GM18517 (cell line): ENCODE measurements at regions not wholly inside any gene's neighbourhood (a gene's known extent, or its start where the extent isn't known, plus 50 kb on each side); places are given as distances from the start of the nearest gene placed in this dataset.

ENCODE experiments used
- ATAC-seq: cut with Tn5 transposase; IDR thresholded peaks from one replicate; pipeline ENCODE4 v1.9.1; 2021; ENCODE audit warnings: mild to moderate bottlenecking, moderate library complexity; ENCODE audit not compliant: unreplicated experiment

DNA sequence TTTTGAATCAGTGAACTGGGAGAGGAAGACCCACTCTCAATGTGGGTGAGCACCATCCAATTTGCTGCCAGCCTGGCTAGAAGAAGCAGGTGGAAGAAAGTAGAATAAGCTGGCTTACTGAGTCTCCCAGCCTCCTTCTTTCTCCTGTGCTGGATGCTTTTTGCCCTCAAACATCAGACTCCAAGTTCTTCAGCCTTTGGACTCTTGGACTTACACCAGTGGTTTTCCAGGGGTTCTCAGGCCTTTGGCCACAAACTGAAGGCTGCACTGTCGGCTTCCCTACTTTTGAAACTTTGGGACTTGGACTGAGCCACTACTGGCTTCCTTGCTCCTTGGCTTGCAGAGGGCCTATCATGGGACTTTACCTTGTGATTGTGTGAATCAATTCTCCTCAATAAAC lies 804.2 kb upstream of the SLITRK1 start:
- ATAC-seq, result no peak

DNA sequence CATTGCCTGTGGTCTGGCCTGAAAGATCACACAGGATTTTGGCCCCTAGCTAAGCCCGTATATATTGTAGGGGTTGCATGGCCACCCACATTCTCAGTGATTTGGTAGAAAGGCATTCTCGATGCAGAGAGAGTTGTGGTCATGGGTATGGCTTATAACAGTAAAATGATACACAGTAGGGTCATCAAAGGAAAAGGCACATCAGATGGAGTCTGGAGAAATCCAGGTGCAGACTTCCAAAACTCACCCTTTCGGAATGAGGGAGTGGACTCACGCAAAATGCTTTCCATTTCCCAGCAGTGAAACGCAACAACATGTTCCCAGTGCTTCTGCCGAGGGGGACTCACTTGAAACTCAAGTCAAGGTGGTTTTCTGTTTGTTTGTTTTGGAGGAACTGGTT lies 802.5 kb upstream of the SLITRK1 start:
- ATAC-seq, result no peak

DNA sequence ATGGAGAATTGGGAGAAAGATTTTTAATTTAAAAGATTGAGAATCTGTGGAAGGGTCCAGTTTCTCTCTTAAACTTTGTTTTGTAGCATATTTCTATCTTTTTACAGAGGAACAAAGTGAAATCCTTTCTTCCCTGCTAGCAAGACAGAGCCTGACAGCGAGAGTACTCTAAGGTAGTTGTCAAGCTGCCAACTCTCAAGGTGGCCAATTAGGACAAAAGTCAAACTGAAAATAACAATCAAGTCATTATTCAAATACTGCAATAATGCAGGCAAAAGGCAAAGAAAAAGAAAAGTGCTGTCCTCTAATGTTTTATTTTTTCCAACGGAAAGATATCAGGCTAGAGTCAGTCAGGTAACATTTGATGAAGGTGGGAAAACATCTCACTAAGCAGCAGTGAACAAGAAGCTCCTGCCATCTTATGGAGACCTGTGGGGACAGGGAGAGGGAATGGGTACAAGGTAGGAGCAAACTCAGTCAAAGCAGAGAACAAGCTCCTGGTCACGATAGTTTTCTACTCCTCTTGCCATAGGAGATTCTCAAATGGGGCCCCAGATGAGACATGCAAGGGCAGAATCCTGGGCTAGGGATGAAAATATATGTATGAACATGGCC lies 801.9 kb upstream of the SLITRK1 start:
- no peak for ATAC-seq

DNA sequence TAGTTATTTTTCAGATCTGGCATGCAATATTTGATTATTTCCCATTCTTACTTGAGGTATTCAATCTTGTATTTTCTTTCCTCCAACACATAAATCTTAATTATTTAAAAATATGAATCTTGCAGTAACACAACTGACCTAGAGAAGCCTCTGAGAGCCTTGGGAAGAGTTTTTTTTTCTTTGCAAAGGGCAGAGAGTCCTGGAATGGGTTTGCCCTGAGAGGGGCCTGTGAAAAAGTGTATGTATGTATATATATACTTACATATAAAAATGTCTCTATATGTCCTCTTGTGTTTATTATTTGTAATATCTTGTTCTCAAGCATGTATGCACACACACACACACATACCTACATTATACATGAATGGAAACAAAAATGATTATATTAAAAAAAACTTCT lies 801.2 kb upstream of the SLITRK1 start:
- no peak for ATAC-seq

DNA sequence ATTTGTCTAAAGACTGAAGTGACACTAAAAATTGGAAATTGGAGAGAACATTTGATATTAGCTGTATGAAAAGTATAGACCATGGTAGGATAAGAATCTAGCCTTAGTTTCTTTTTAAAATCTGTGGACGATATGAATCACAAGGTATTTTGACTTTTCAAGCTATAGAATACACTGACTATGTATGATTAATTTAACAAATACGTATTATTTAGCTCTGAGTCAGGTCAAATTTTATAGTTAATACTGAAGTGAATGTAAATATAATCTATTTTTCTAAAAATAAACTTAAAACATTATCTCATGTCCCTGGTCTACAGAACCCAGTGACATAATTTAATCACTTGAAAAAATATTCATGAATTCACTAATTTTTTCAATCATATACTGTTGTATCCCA lies 795.6 kb upstream of the SLITRK1 start:
- no peak for ATAC-seq

DNA sequence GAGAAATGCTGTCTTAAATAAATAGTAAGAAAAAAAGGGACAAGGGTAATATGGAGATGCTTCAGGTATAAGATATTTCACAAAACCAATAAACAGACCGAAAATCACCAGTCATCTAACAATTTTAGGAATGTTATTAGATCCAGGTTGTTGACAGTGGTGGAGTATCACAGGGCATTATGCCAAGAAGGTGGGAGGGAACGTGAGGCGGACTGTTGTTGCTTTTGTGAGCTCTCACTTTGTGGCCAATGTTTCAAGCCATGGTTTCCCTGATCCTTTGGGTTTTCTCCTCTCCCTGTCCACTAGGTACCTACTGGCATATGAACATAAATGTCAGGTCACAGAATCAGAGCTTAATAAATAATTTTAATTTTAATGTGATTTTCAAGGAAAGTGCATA lies 790.3 kb upstream of the SLITRK1 start:
- ATAC-seq, result no peak

DNA sequence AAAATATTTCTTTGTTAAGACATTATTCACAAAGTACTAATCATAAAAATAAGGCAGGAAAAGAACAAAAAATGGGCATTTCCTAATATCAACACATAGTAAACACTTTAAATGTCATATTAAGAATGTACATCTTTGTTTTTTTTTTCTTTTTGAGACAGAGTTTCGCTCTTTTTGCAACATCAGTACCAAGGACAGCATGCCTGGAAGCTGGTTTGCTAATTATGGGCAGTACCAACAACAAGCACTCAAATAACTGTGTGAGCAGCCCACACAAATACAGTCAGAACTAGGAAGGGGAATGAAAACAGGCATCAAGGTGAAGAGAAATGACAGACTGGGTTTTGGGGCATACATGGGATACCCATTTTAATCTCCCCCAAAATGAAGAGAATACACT lies 788.0 kb upstream of the SLITRK1 start:
- no peak for ATAC-seq

DNA sequence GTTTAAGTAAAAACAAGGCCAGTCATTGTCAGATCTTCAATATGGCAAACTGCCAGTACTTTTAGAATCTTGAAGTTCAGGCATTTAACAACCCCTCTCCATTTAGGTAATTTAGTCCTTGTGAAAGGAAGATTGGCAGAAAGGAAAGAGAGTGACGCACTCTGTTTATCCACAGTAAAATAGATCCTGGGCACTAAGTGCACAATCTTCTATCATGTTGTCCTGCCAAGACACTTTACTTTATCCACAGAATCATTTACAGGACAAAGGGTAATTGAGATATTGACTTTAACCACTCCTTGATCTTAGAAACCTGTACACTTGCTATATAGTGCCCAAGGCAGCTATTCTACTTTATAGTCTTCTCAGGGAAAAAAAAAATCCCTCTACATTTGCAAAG lies 786.4 kb upstream of the SLITRK1 start:
- ATAC-seq, result no peak

DNA sequence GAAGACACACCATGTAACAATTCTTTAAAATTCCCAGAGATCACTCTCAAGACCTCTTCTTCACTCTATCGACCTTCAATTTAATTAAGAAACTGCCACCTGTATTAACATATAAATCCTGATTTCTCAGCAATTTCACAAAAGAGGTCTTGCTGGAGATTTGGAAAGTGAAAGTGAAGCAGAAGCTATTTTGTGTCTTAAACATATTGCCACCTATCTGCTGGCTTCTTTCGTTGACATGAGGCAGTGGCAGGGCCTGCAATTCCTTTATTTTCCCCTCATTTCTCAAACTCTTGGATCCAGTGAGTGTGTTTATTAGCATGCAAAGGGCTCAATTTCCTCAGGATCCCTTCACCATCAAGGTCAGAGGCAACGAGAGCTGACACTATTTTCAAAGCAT lies 780.2 kb upstream of the SLITRK1 start:
- ATAC-seq, result no peak

DNA sequence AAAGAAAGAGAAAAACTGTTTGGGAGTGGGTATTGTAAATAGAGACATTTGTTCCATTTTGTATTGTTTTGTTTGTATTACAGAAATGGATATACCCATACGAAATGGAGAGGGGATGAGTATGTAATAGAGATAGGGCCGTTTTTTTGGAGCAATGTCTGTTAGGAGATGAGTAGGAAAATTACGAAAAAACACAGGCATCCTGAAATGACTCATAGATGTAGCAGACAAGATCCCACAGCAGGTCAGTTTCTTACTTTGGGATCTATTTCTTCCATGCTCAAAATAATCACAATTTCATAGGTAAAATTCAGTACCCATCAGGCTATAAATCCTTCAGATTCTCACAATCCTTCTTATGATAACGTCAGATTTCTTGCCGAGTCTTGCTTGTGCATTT lies 779.4 kb upstream of the SLITRK1 start:
- no peak for ATAC-seq

DNA sequence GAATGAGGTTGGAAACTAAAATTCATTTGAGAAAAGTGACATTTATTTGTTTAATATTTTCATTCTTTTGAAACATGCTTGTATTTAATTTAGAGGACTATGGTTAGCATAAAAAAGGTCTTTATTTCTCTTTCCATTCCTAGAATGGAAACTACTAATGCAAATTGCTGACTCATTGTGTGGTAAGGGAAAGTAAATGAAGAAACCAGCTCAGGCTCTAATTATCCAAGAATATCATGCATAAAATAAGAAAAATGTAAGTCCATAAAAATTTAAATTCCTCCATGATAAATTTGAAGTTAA lies 777.0 kb upstream of the SLITRK1 start:
- ATAC-seq, result no peak

DNA sequence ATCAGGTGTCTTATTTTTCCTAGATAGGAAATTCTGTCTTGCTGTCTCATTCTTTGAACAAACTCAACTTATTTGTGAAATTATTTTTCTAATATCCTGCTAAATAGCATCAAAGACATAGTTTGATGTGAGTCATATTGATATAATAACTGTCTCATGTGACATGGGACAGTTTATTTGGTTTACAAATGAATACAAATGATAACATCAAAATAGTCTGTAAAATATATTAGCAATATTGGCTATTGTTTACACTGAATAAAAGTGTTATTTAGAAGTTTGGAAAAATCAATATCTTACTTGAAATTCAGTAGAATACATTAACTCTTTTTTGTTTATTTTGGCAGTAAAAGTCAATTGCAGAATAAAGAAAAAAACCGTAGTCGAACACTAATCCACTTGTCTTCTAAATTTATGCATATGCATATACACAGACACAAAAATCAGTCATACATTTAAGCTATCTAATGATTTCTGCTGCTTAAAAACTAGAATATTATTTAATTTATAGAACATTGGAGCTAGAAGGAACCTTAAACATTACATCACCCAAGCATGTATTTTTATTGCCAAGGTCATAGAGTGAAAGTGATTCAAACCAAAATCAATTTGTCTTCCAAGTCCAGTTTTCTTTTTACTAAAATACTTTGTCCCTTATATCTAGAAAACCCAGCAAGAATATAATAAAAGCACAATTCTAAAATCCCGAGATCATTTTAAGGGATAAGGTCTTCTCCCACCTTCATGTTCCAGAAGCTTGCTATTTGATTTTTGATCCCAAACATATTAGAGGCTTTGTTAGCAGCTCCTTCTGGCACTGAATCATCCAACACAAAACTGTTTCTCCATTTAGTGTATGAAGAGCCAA lies 776.5 kb upstream of the SLITRK1 start:
- no peak for ATAC-seq

DNA sequence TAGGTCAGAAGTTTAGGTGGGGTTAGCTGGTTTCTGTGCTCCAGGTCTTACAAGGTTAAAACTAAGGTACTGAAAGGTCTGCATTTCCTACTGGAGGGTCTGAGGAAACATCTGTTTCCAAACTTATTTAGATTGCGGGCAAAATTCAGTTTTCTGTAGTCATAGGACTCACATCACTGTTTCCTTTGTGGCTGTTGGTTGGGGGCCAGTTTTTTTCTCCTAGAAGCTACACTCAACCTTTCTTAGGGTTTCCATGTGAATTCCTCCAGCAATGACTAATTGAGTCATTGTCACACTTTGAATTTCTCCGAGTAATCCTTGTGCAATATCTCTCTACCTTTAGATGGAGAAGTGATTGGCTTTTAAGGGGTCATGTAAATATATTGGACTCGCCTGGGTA lies 773.4 kb upstream of the SLITRK1 start:
- no peak for ATAC-seq

DNA sequence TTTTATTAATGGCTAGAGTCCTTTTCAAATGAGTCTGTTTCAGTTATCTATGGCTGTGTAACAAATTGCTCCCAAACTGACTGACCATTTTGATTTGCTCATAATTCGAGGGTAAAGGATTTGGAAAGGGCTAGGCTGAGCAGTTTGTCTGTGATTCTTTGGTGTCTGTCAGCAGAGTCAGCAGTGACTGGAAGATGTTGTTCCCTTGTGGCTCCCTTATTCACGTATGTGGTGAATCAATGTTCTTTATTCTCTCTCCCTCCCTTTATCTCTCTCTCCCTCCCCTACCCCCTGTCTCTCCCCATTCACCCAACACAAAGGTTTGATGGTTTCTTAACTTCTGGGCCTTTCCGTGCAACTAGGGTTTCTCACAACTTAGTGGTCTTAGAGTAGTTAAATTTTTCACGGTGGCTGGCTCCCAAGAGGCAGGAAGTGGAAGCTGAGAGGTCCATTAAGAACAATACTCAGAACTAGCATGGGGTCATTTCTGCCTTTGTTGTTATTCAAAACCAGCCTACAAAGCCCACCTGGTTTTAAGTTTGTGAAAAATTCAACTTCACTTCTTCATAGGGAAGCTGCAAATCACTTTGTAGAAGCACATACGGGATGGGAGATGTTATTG lies 772.5 kb upstream of the SLITRK1 start:
- ATAC-seq, result no peak

DNA sequence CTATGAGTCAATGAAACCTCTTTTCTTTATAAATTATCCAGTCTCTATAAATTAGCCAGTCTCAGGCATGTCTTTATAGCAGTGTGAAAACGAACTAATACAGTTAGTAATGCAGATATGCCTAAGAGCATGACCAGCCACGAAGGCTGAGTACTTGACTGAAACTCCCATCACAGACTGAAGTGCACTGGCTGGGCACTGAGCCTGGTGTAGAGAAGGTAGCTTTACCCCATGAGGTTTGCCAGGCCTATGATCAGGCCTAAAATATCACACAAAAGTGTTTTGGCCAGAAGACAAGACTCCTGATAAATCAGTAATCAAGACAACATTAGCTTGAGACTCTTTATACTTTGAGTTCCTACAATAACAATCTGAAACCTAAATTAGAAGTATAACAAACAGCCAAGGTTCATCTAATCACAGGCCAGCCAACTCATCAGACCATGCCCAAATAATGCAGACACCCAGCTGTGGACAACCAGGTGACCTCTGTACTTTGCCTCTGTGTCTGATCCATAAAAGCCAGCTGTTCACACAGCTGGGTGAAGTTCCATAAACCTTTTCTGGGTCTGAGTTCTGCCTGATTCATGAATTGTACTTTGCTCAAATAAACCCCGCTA lies 771.8 kb upstream of the SLITRK1 start:
- no peak for ATAC-seq

DNA sequence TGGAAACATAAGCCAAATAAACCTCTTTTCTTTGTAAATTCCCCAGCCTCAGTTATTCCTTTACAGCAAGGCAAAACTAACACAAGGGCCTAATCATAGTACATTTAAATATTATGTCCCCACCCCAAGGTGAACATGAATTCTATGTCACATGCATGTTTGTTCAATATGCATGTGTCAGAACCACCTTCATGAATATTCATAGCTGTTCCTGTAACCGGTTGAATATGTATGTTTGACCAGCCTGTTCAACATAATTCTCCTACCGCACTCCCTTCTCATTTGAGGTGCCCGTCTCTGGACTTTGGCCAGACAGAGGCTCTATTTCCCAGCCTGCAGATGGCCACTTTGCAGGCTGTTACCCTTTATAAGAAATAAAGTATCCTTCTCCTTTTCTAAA lies 769.4 kb upstream of the SLITRK1 start:
- ATAC-seq, result no peak

DNA sequence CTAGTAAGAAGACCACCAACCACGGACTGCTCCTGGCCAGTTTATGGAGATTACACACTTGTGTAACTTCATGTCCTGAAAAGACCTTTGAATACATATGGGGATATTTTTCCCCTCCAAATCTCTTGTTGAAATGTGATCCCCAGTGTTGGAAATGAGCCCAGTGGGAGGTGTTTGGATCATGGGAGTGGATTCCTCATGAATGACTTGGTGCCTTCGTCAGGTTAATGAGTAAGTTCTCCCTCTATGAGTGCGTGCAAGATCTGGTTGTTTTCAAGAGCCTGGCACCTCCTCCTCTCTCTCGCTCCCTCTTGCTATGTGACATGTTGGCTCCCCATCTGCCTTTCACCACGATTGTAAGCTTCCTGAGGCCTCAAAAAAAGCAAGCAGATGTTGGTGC lies 769.0 kb upstream of the SLITRK1 start:
- no peak for ATAC-seq

DNA sequence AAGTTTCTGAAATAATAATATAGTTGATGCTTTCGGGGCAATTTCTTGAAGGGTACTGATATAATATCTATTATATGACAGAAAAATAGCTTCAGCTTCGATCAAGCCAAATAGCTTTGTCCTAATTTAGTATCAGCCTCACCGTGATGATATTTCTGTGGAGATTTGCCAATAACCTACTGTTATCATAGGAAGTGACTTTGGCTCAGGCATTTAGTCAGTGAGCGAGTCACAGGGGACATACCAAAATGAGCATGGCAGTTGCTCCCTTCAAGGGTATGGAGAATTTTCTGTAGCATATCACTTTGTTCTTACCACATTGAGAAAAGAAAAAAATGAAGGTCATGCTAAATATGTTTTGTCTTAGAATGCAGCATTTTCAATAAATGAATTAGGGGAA lies 767.6 kb upstream of the SLITRK1 start:
- ATAC-seq, result no peak

DNA sequence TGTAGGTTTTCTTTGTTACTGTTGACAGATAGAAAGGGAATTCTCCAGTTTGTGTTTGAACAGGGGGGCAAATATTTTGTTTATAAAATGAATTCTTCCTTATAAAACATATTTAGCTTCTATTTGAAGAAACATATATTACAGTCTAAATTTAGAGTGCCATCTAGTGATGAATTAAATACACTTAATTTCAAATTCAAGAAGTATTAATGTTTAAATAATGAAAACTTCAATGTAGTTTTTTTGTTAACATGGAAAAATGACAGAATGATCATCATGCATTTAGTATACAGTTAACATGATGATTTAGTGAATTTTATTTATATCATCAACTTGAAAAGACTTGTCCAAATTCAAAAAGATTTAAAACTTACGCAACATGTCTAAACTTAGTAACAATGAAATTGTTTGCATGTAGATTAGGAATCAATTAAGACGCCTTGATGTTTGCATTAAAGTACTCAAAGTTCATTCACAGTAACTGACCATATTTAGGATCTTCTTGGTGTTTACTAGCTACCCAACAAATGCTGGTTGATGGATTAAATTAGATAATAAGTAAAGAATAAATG lies 765.9 kb upstream of the SLITRK1 start:
- no peak for ATAC-seq

DNA sequence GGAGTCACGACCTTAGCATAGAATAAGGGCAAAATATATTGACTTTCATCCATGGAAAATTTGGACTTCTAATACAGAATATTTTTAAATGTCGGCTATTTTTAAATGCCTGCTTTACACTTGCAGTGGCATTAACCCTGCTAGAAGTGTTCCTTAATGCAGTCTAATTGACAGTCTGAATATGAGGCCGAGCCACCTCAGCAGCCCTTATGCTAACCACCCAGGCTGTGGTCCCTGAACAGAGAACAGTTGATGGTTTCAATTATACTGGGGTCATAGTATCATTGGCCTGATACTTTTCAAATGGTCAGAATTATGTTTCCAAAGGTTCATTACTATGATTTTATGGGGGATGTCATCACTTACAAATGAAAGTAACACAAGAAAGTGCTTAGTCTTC lies 764.7 kb upstream of the SLITRK1 start:
- ATAC-seq, result no peak

DNA sequence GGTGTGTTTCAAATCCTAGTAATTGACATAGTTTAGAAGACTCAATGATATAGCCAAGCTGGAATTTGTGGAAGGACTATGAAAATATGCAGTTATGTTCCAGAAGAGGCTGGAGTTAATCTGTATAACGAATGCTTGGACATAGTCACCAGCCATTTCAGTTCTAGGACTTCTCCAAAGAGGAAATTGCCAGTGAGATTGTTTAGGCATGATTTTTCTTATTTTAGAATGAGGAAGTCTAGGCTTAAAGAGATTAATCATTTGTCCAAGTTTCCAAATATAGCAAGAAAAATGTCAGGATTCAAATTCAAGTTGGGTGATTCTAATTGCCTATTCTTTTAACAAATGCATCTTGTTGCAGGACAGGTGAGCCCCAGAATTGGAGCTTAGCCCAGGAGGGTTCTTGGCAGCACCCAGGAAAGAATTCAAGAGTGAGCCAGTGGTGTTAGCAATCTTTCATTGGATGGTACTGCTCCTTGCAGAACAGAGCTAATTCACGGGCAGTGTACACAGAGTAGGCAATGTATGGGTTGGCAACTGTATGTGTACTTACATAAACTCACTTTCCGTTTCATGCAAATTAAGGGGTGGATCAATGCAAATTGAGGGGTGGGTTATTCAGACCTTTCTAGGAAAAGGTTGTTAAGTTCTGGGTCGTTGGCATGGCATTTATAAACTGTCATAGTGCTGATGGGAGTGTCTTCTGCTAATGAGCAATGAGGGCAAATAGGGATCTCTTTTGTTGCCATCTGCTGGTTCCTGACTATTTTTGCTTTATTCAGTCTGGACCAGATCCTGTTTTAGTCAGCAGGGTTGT lies 763.1 kb upstream of the SLITRK1 start:
- no peak for ATAC-seq
